Astrocyte (in vitro differentiated cells and primary cell): ENCODE measurements at regions not wholly inside any gene's neighbourhood (a gene's known extent, or its start where the extent isn't known, plus 50 kb on each side); places are given as distances from the start of the nearest gene placed in this dataset.
A peak's percentile ranks its signal among the peaks of the same experiment; 100 is the strongest.

Experiments
- DNase-seq: peaks from one replicate; pipeline ENCODE4 v3.0.0-alpha.2; 2010; ENCODE audit warnings: low read depth
- FAIRE-seq: peaks from 2 replicates; lab custom pipeline; 2011; peaks lifted over from hg19 to GRCh38; lab: Jason Lieb, UNC
- H2AFZ ChIP-seq: 2 replicates; pipeline ENCODE4 v1.6.0; 2012; ENCODE audit warnings: low read depth, low read length, inconsistent platforms
- H3K27ac ChIP-seq: 2 replicates; pipeline ENCODE4 v1.5.1; 2011; ENCODE audit warnings: low read depth, low read length, inconsistent platforms
- H3K27me3 ChIP-seq: 2 replicates; pipeline ENCODE4 v1.6.0; 2011; ENCODE audit warnings: low read length, inconsistent platforms; ENCODE audit not compliant: insufficient read depth
- H3K36me3 ChIP-seq: 2 replicates; pipeline ENCODE4 v1.5.1; 2011; ENCODE audit warnings: low read length, inconsistent platforms; ENCODE audit not compliant: insufficient read depth
- H3K4me1 ChIP-seq: 2 replicates; pipeline ENCODE4 v1.5.1; 2011; ENCODE audit warnings: low read length, inconsistent platforms; ENCODE audit not compliant: insufficient read depth
- H3K4me2 ChIP-seq: 2 replicates; pipeline ENCODE4 v1.6.0; 2012; ENCODE audit warnings: low read length, inconsistent platforms
- H3K4me3 ChIP-seq: 2 replicates; pipeline ENCODE4 v1.5.1; 2011; ENCODE audit warnings: low read depth, mild to moderate bottlenecking, low read length, inconsistent platforms; ENCODE audit not compliant: insufficient read depth
- H3K79me2 ChIP-seq: 2 replicates; pipeline ENCODE4 v1.6.0; 2012; ENCODE audit warnings: mild to moderate bottlenecking, low read length, inconsistent platforms; ENCODE audit not compliant: insufficient read depth
- H3K9ac ChIP-seq: 2 replicates; pipeline ENCODE4 v1.6.0; 2012; ENCODE audit warnings: mild to moderate bottlenecking, low read length, inconsistent platforms
- H3K9me3 ChIP-seq: 2 replicates; pipeline ENCODE4 v1.5.1; 2012; ENCODE audit warnings: low read depth, mild to moderate bottlenecking, low read length, inconsistent platforms; ENCODE audit not compliant: insufficient read depth
- H4K20me1 ChIP-seq: 2 replicates; pipeline ENCODE4 v1.6.0; 2012; ENCODE audit warnings: low read length, inconsistent platforms; ENCODE audit not compliant: insufficient read depth
- H3K27ac Mint-ChIP-seq: one replicate; pipeline ENCODE4 v1.8.0; 2021; ENCODE audit warnings: mild to moderate bottlenecking, mixed read lengths; ENCODE audit not compliant: unreplicated experiment
- H3K27me3 Mint-ChIP-seq: one replicate; pipeline ENCODE4 v1.8.0; 2021; ENCODE audit warnings: low read depth, mixed read lengths; ENCODE audit not compliant: unreplicated experiment
- H3K36me3 Mint-ChIP-seq: one replicate; pipeline ENCODE4 v1.8.0; 2021; ENCODE audit warnings: low read depth, mixed read lengths; ENCODE audit not compliant: unreplicated experiment
- H3K4me1 Mint-ChIP-seq: one replicate; pipeline ENCODE4 v1.8.0; 2021; ENCODE audit warnings: low read depth, mixed read lengths; ENCODE audit not compliant: unreplicated experiment
- H3K4me3 Mint-ChIP-seq: one replicate; pipeline ENCODE4 v1.8.0; 2021; ENCODE audit warnings: mild to moderate bottlenecking, moderate library complexity, mixed read lengths; ENCODE audit not compliant: unreplicated experiment
- H3K9me3 Mint-ChIP-seq: one replicate; pipeline ENCODE4 v1.8.0; 2021; ENCODE audit warnings: mild to moderate bottlenecking, mixed read lengths; ENCODE audit not compliant: unreplicated experiment
- CTCF ChIP-seq: IDR thresholded peaks from 2 replicates; pipeline ENCODE4 v1.5.1; 2011; ENCODE audit warnings: low read depth, mild to moderate bottlenecking, inconsistent platforms, low read length, moderate library complexity; ENCODE audit not compliant: insufficient read depth
- EZH2 ChIP-seq: IDR thresholded peaks from 2 replicates; pipeline ENCODE4 v1.6.1; 2012; ENCODE audit warnings: mild to moderate bottlenecking, low read length, inconsistent platforms; ENCODE audit not compliant: insufficient read depth

- H3K27ac ChIP-seq = no peak overlapping the region
- Mint-ChIP-seq H3K27ac (no peak overlapping the region), H3K27me3 (no peaks in the 10 kb centered on the region), H3K4me1 (no peaks in the 10 kb centered on the region), H3K4me3 (no peak overlapping the region), H3K9me3 (peaks cover 2% of the 10 kb centered on the region), H3K36me3 (no peaks in the 10 kb centered on the region)
- no peak overlapping the region for H2AFZ ChIP-seq
- TF ChIP-seq CTCF (no peak), EZH2 (no peak)
- H3K4me1 ChIP-seq = no peaks in the 10 kb centered on the region
- no peak overlapping the region for H3K4me2 ChIP-seq
- H3K27me3 ChIP-seq = no peaks in the 10 kb centered on the region
- H4K20me1 ChIP-seq = no peaks in the 10 kb centered on the region
- no peaks in the 10 kb centered on the region for H3K9me3 ChIP-seq
- DNase-seq = no peak
- no peak overlapping the region for H3K9ac ChIP-seq
- H3K79me2 ChIP-seq = no peaks in the 10 kb centered on the region
- H3K36me3 ChIP-seq = no peaks in the 10 kb centered on the region
- FAIRE-seq = no peak
- no peak overlapping the region for H3K4me3 ChIP-seq
These were observed 1437.9 kb downstream of the EFNB2 start for GRCh38 chr13:105097521-105097920.

- no peaks in the 10 kb centered on the region for H3K27me3 Mint-ChIP-seq
- no peak overlapping the region for H3K4me2 ChIP-seq
- no peak overlapping the region for H3K4me3 Mint-ChIP-seq
- H3K27me3 ChIP-seq = no peaks in the 10 kb centered on the region
- peaks cover 2% of the 10 kb centered on the region for H3K9me3 Mint-ChIP-seq
- no peaks in the 10 kb centered on the region for H3K36me3 ChIP-seq
- H3K36me3 Mint-ChIP-seq = no peaks in the 10 kb centered on the region
- no peak overlapping the region for H3K9ac ChIP-seq
- DNase-seq = peak; percentile 67
- no peak for FAIRE-seq
- TF ChIP-seq CTCF (no peak), EZH2 (no peak)
- H2AFZ ChIP-seq = no peak overlapping the region
- H3K4me3 ChIP-seq = no peak overlapping the region
- H3K27ac Mint-ChIP-seq = no peak overlapping the region
- H3K4me1 ChIP-seq = peaks cover 5% of the 10 kb centered on the region
- no peaks in the 10 kb centered on the region for H4K20me1 ChIP-seq
- H3K27ac ChIP-seq = no peak overlapping the region
- no peaks in the 10 kb centered on the region for H3K9me3 ChIP-seq
- H3K79me2 ChIP-seq = no peaks in the 10 kb centered on the region
- H3K4me1 Mint-ChIP-seq = peaks cover 9% of the 10 kb centered on the region
These were observed 1445.4 kb downstream of the EFNB2 start for GRCh38 chr13:105089858-105090643.

GRCh38 chr13:105087945-105088344 lies 1447.5 kb downstream of the EFNB2 start:
- H2AFZ ChIP-seq = no peak overlapping the region
- no peak overlapping the region for H3K9ac ChIP-seq
- TF ChIP-seq EZH2 = no peak
- TF ChIP-seq CTCF = no peak
- no peaks in the 10 kb centered on the region for H3K27me3 ChIP-seq
- no peak overlapping the region for H3K4me3 ChIP-seq
- peaks cover 9% of the 10 kb centered on the region for H3K4me1 Mint-ChIP-seq
- H3K27ac Mint-ChIP-seq = no peak overlapping the region
- no peak for DNase-seq
- peaks cover 5% of the 10 kb centered on the region for H3K4me1 ChIP-seq
- H3K27ac ChIP-seq = no peak overlapping the region
- H3K9me3 Mint-ChIP-seq = no peaks in the 10 kb centered on the region
- H3K27me3 Mint-ChIP-seq = no peaks in the 10 kb centered on the region
- H3K4me2 ChIP-seq = no peak overlapping the region
- H3K9me3 ChIP-seq = no peaks in the 10 kb centered on the region
- FAIRE-seq = no peak
- H4K20me1 ChIP-seq = no peaks in the 10 kb centered on the region
- no peaks in the 10 kb centered on the region for H3K79me2 ChIP-seq
- H3K36me3 ChIP-seq = no peaks in the 10 kb centered on the region
- H3K36me3 Mint-ChIP-seq = no peaks in the 10 kb centered on the region
- no peak overlapping the region for H3K4me3 Mint-ChIP-seq
